HepG2 (cell line): ENCODE measurements at regions not wholly inside any gene's neighbourhood (a gene's known extent, or its start where the extent isn't known, plus 50 kb on each side); places are given as distances from the start of the nearest gene placed in this dataset.

Experiments
- NFE2 ChIP-seq: sonication (generic); formaldehyde crosslinking; IDR thresholded peaks from 2 replicates; pipeline ENCODE4 v1.4.0; 2020; ENCODE audit warnings: missing genetic modification reagents
- STAT5B ChIP-seq: sonication (generic); formaldehyde crosslinking; IDR thresholded peaks from 2 replicates; pipeline ENCODE4 v1.4.0; 2020; ENCODE audit warnings: missing genetic modification reagents

DNA sequence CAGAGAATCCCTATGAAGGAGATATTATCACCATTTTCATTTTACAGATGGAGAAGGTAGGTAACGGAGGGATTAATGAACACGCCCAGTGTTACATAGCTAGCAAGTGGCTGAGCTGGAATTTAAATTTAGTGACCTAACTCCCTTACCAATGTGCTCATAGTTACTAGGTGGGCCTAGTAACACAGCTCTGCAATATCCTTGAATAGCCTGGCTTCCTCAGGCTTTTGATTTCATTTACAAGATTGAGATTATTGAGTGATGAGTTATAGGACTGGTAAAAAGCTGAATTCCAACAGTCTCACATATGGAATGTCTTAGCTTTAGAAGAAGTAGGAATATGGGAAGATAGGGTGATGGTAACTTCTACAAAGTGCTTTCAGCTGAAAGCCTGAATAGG lies 336.3 kb upstream of the KIF2A start:
- TF ChIP-seq STAT5B (CRISPR knock-in tag): no peak
- TF ChIP-seq NFE2 (CRISPR knock-in tag): no peak
